ENCODE measurements at regions not wholly inside any gene's neighbourhood (a gene's known extent, or its start where the extent isn't known, plus 50 kb on each side); places are given as distances from the start of the nearest gene placed in this dataset.

- TF ChIP-seq RXRA (IDR thresholded peaks at IDR 0.05; ENCODE audit: borderline replicate concordance, low read depth) = no peak
- TF ChIP-seq FOXJ3 (CRISPR knock-in tag; IDR thresholded peaks at IDR 0.05) = no peak
- TF ChIP-seq YY1 (IDR thresholded peaks at IDR 0.05; ENCODE audit: low read depth) = no peak
- no peak for TF ChIP-seq JUND (IDR thresholded peaks at IDR 0.05)
- no peak for TF ChIP-seq POLR2AphosphoS5 (IDR thresholded peaks at IDR 0.05; ENCODE audit: low read depth, low read length)
Measured at GRCh38 chr5:67974471-67974870, 241.1 kb upstream of the PIK3R1 start (continued).

GRCh38 chr5:67974054-67974453 lies 241.5 kb upstream of the PIK3R1 start:
- Histone ChIP-seq H2AFZ (ENCODE audit: low read depth) (no peak overlapping the region), H3K9ac (no peak overlapping the region), H3K4me2 (no peak overlapping the region), H3K4me1 (ENCODE audit: control insufficient read depth in 1 of 2, insufficient read depth in 2 of 2, low read depth in 1 of 2, low read length in 1 of 2) (no peaks in the 10 kb centered on the region; a peak in 1 of 4 replicates), H3K79me2 (ENCODE audit: insufficient read depth) (no peaks in the 10 kb centered on the region), H3K27ac (ENCODE audit: low read depth in 2 of 2, low read length in 1 of 2) (no peak overlapping the region), H3K36me3 (replicated peaks in 1 of 2; ENCODE audit: control insufficient read depth in 1 of 2, insufficient read depth in 2 of 2, low read length in 1 of 2) (no peaks in the 10 kb centered on the region), H3K27me3 (ENCODE audit: insufficient read depth) (no peaks in the 10 kb centered on the region), H3K4me3 (ENCODE audit: low read depth in 2 of 2, low read length in 1 of 2) (no peak overlapping the region), H4K20me1 (ENCODE audit: insufficient read depth) (no peaks in the 10 kb centered on the region), H3K9me3 (no peaks in the 10 kb centered on the region), H3K9me2 (no peaks in the 10 kb centered on the region), H3F3A (replicated peaks; ENCODE audit: insufficient read depth) (no peaks in the 10 kb centered on the region)
- POLR2A ChIA-PET = no interaction called here
- CTCF ChIA-PET = no interaction called here
- no peak for DNase-seq
- TF ChIP-seq EP300 (IDR thresholded peaks at IDR 0.05; ENCODE audit: borderline replicate concordance in 1 of 2, low read depth in 1 of 2, low read length in 1 of 2) (no peak), TAF1 (IDR thresholded peaks at IDR 0.05; ENCODE audit: borderline replicate concordance, low read depth, low read length) (no peak), IRF3 (IDR thresholded peaks at IDR 0.05; ENCODE audit: low read depth, low read length) (no peak), CTCF (IDR thresholded peaks at IDR 0.05) (no peak), ELF1 (IDR thresholded peaks at IDR 0.05) (no peak), FOXM1 (IDR thresholded peaks at IDR 0.05; ENCODE audit: low read depth) (no peak), NRF1 (IDR thresholded peaks at IDR 0.05; ENCODE audit: low read depth, low read length) (no peak), REST (IDR thresholded peaks at IDR 0.05; ENCODE audit: low read depth, low read length) (no peak), YY1 (IDR thresholded peaks at IDR 0.05; ENCODE audit: low read depth) (no peak), PBX3 (IDR thresholded peaks at IDR 0.05) (no peak)
